ENCODE measurements at regions not wholly inside any gene's neighbourhood (a gene's known extent, or its start where the extent isn't known, plus 50 kb on each side); places are given as distances from the start of the nearest gene placed in this dataset.
"Not testable (repeated sequence)": the region's sequence is repeated elsewhere in the genome, so short reads cannot be mapped to it uniquely, and the experiment has no call there.

DNA sequence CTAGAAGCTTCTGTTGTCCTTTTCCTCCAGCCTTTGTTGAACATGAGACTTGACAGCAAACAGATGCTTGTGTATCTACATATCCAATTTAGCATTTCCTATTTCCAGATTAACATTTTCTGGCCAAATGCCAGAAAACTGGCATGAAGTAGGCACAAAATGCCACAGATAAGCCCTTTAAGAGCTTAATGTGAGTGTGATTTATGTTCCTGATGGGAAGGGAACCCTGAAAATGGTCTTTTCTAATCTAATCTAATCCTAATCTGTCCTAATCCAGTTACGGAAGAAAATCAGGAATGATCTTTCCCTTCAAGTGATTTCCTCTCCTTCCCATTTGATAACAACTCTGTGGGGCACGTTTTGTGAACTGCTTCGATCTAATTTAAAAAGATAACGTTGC is 133.0 kb upstream of the C1QTNF7 start:
- DNase-seq, result peak; percentile 43 to 77

- DNase-seq, result peak in 1 of 2 experiments; percentile 18
Observed at GRCh38 chr4:15295421-15296162, 132.2 kb upstream of the C1QTNF7 start.

GRCh38 chr4:15297344-15297743 is 130.5 kb upstream of the C1QTNF7 start:
- no peak for DNase-seq

DNA sequence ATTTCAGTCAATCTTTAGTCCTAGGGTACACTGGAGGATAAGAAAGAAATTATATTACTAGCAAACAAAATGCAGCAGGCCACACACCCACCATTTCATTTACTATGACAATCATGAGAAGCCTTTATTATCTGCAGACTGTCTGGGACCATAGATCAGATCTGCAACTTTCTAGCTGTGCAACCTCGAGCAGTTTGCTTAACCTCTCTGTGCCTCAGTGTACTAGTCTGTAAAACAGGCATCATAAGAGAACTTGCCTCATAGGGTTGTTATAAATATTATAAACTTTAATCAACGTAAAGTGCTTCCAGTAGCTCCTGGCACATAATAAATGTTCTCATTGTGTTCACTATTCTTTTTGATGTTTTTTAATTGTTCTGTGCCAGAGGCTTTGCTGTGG is 128.2 kb upstream of the C1QTNF7 start:
- DNase-seq, result no peak

DNA sequence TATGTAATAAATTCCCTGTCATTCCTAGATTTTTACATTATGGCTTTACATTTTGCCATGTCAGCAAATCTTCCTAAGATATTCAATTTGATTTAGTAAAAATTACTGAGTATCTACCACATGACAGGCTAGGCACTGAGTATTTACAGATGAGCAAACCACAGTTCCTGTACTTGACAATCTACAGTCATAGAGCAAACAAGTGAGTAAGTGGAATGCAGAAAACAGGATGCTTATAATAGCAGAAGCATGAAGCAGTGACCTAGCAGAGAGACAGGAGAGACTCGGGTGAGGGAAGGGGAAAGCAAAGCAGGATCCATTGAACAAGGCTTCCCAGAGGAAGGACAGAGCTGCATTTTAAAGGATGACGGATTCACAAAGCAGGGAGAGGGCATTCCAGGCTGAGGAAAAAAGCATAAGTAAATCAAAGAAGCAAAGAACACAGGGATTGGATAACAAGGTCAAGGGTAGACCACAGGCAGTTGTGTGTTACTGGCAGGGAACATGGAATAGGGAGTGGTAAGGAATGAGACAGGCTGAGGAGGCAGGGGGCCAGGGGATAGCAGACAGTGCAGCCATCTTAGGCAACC is 124.7 kb upstream of the C1QTNF7 start:
- no peak for DNase-seq

DNA sequence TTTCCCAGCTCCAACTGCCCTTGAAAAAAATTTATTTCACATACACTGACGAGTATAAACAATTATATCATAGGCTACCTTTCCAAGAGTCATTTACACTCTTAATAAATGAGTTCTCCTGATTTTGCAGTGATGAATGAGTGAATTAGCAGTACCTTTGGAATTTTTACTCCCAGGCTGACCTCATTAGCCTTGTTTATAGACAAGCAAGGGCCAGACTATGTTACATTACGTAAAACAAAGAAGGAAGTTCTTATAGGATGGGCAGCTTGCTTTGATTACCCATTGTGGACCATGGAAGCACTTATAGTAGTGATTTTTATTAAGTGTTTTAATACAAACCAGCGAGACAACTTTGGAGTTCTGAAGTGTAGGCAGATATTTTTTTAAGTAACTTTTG is 112.9 kb upstream of the C1QTNF7 start:
- no peak for DNase-seq

DNA sequence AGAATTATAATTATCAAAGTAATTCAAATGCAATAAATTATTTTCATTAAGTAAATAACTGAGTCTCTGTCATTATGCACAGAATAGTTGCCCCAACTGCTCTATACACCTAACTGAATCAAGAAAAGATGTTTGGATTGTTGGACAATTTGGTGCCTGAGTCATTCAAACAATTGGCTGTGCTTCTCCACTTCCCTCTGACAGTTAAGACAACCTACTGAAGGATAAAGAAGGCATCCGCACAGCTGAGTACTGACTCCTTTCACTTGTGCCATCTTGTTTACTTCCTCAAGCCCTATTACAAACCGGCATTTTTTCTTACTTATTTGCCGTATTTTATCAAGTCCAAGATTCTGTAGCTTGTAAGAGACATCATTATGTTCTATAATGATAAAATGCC is 110.6 kb upstream of the C1QTNF7 start:
- DNase-seq, result no peak

DNA sequence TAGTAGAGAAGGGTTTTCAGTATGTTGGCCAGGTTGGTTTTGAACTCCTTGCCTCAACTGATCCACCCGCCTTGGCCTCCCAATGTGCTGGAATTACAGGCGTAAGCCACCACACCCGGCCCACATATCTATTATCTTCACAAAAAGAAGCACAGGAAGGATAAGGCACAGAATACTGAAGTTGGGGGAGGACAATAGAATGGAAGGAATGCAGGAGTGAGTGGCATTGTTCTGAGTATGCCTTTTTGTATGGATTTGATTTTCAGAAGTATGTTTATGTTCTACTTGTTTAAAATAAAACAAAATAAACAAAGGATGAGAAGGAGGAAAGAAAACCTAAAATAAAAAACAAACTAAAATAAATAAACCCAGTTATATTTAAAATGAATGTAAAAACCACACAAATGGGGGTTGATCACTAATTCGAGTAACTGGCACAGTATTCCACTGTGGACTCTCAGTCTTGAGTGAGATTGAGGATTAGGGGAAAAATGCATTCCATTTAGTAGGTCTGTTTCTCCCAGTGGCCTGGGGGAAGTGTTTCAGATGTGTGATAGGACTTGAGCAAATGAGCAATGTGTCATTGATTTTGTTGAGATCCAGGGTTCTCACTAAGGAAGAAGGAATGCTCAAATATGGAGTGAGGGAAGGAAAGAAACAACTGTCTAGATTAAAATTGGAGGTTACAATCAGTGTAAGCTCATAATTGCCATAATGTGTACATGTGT is 109.0 kb upstream of the C1QTNF7 start:
- no peak for DNase-seq

GRCh38 chr4:15320121-15320678 is 107.6 kb upstream of the C1QTNF7 start:
- no peak for DNase-seq

DNA sequence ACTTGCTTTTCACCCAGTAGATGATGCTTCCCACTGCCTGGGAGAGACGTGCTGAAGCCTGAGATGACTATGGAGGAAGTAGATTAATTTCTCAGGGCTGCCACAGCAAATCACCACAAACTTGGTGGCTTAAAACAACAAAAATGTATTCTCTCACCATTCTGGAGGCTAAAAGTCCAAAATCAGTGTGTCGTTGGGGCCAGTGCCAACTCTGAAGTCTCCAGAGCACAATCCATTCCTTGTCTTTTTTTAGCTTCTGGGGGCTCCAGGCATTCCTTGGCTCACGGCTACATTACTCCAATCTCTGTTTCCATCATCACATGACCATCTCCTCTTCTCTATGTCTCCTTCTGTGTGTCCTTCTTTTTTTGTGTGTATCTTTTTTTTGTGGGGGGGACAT is 105.8 kb upstream of the C1QTNF7 start:
- no peak for DNase-seq

GRCh38 chr4:15325987-15326386 is 101.8 kb upstream of the C1QTNF7 start:
- DNase-seq, result no peak

GRCh38 chr4:15327311-15328298 is 100.2 kb upstream of the C1QTNF7 start:
- peak; percentile 68 to 94 for DNase-seq

DNA sequence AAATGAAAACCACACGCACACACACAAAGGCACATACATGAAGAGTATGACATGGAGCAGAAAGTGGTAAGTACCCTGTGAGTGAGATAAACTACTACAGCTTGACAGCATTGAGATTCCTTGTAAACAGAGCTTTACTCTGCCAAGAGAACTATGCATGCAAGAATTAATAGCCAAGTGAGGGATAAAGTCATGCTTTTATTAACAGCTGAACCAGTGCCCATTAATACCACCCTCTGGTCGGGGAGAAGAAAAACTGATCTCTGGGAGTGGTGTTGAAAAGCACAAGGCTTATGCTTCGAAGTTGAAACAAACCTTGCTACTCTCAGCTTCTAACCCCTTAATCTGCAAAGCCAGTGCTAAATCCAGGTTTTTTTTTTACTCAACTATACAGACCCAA is 95.9 kb upstream of the C1QTNF7 start:
- DNase-seq, result no peak

DNA sequence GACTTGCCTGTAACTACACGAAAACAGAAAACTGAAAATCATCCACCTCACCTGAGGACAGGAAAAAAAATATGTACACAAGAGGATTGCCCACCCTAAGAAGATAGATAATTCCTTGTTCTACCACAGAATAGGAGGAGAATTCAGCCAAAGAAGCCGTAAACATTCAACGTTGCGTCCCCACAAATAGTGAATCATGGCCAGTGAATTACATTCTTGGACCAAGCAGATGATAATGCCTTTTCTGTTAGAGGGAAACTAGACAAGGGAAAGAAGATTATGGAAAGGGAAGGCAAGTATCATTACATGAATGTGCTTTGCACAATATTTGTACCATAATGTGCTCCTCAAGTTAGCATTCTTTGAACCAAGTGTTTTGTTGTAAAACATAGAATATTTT is 95.5 kb upstream of the C1QTNF7 start:
- DNase-seq, result no peak

DNA sequence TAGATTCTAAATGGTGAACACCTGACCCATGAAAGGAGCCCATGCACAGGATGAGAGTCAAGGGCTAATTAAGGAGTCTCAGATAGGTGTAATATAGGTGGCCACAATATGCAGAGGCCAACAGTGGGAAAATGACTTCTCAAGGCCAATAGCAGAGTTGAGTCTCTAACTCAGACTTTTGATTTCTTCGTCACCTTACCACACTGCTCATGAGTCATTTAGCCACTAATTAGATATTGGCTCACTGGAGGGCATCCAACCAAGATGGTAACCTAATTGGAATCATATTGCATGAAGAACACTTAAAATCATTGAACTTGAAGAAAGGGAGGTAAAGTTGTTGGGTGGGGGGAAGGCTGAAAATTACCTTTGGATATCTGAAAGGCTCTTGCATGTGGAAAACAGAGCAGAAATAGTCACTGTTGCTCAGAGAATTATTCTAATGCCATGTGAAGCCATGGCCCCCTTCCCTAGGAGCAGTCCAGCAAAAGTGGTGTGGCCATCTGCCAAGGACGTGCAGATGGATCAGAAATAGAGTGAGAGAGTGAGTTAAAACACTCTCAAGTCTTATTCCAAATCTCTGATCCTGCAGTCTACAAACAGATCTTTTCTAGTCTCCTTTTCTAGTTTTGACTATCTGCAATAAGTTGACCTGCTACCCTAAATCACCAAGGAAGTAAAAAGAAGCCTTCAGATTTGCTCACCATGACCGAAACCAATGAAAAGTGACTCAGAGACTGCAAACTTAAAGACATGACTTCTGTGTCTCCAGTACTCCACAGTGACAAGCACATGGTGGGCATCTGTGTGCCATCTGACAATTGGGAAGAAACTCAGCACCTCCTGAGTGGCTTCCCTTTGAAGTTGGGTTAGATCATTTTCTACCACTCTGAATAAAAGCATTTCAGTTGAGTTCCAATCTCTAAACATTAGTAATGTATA is 93.9 kb upstream of the C1QTNF7 start:
- DNase-seq, result peak in 1 of 2 experiments; percentile 53

DNA sequence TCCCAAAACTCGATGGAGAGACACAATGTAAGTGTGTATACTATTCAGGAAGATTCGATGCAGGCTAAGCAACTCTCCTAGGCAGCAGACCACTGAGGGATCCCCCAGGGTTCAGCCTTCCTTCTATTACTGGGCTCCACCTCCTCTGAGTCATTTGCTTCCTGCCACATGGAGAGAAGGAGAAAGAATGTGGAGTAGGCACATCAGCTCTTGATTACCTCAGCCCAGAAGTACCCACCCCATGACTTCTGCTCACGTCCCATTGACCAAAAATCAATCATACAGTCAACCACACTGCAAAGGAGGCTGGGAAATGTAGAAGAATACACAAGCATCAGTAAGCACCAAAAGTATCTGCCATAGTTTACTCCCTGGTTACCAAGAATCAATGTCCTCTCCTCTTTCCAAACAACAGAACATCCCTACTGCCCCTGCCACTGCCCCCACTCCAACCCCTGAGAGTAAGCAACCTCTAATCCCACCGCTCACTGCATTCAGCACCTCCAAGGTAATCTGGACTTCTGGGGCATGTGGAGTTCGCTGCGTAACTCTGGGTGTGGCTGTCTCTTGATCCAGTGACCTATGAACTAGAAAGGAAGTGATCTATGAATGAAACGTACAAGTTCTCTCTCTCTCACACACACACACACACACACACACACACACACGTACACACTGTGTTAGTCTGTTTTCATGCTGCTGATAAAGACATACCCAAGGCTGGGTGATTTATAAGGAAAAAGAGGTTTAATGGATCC is 91.2 kb upstream of the C1QTNF7 start:
- no peak for DNase-seq

DNA sequence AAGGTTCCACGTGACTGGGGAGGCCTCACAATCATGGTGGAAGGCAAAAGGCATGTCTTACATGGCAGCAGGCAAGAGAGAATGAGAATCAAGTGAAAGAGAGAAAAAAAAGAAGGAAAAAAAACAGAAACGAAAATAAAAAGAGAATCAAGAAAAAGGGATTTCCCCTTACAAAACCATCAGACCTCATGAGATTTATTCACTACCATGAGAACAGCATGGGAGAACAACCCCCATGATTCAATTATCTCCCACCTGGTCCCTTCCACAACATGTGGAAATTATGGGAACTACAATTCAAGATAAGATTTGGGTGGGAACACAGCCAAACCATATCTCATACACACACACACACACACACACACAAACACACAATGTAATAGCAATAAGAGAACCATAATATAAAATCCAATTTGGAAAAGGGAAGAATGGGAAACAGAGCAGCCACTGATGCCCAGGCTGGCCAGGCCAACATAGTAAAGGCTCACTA is 90.6 kb upstream of the C1QTNF7 start:
- not testable (repeated sequence) for DNase-seq

DNA sequence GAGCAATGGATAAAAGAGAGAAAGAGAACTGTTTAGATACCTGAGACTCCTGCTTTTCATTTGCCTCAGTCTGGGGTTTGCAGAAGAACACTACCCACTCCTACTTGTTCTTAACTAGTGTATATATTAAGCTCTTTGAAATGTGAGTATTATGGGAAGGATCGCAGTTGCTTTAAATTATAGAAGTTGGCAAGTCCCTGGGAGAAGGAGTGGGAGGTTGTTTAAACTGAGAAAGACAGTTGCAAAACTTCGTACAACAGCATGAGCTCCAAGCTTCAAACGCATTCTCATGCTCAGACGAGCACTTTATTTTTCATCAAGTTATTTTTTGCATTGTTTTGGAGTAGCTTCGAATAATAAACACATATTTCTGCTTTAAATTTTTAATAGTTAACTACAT is 88.1 kb upstream of the C1QTNF7 start:
- DNase-seq, result no peak

- DNase-seq, result no peak
Observed at GRCh38 chr4:15340332-15340731, 87.5 kb upstream of the C1QTNF7 start.
